ENCODE measurements at regions not wholly inside any gene's neighbourhood (a gene's known extent, or its start where the extent isn't known, plus 50 kb on each side); places are given as distances from the start of the nearest gene placed in this dataset.

GRCh38 chr11:128153697-128154048, 433.7 kb downstream of the ETS1 start:
- TF ChIP-seq CTCF (IDR thresholded peaks at IDR 0.05) = no peak
- no peak for TF ChIP-seq EP300 (IDR thresholded peaks at IDR 0.05)
- TF ChIP-seq POLR2AphosphoS5 (IDR thresholded peaks at IDR 0.05) = no peak
- TF ChIP-seq POLR2A (IDR thresholded peaks at IDR 0.05) = no peak

Measured in suprapubic skin (tissue), 4 donors.